Neural cell (in vitro differentiated cells): ENCODE measurements at regions not wholly inside any gene's neighbourhood (a gene's known extent, or its start where the extent isn't known, plus 50 kb on each side); places are given as distances from the start of the nearest gene placed in this dataset.

Experiments
- H2AFZ ChIP-seq: fragments of 200-600, 300-800 bp; sonication (generic), shearing (Covaris generic); 2 replicates; pipeline ENCODE4 v1.6.0; 2014; ENCODE audit warnings: low read depth, mild to moderate bottlenecking, antibody characterized with exemption, low read length, moderate library complexity
- H3F3A ChIP-seq: fragments of 200-600 bp; shearing (Covaris generic); 2 replicates; pipeline ENCODE4 v1.6.1; 2016; ENCODE audit warnings: mild to moderate bottlenecking, moderate library complexity, mixed read lengths, antibody characterized with exemption, low read length; ENCODE audit not compliant: insufficient read depth, poor library complexity, severe bottlenecking
- H3K27ac ChIP-seq: fragments of 200-600, 300-800 bp; sonication (generic), shearing (Covaris generic); 2 replicates; pipeline ENCODE4 v1.5.1; 2014; ENCODE audit warnings: mild to moderate bottlenecking, low read length, moderate library complexity
- H3K27me3 ChIP-seq: fragments of 300-800, 200-600 bp; sonication (generic), shearing (Covaris generic); 2 replicates; pipeline ENCODE4 v1.6.0; 2014; ENCODE audit warnings: mild to moderate bottlenecking, low read depth, low read length, moderate library complexity; ENCODE audit not compliant: insufficient read depth
- H3K36me3 ChIP-seq: fragments of 300-800, 200-600 bp; sonication (generic), shearing (Covaris generic); 2 replicates; pipeline ENCODE4 v1.5.1; 2014; ENCODE audit warnings: mild to moderate bottlenecking, antibody characterized with exemption, low read length, moderate library complexity; ENCODE audit not compliant: insufficient read depth
- H3K4me2 ChIP-seq: fragments of 300-800, 200-600 bp; sonication (generic), shearing (Covaris generic); 2 replicates; pipeline ENCODE4 v1.6.0; 2014; ENCODE audit warnings: mild to moderate bottlenecking, low read length
- H3K4me3 ChIP-seq: fragments of 300-800, 200-600 bp; sonication (generic), shearing (Covaris generic); 2 replicates; pipeline ENCODE4 v1.5.1; 2014; ENCODE audit warnings: mild to moderate bottlenecking, low read length, moderate library complexity
- H3K79me2 ChIP-seq: fragments of 200-600 bp; shearing (Covaris generic); replicated peaks from 2 replicates; pipeline ENCODE4 v1.6.0; 2014; ENCODE audit warnings: mild to moderate bottlenecking, low read length, moderate library complexity; ENCODE audit not compliant: insufficient read depth
- H3K9ac ChIP-seq: fragments of 300-800, 200-600 bp; sonication (generic), shearing (Covaris generic); 2 replicates; pipeline ENCODE4 v1.6.1; 2016; ENCODE audit warnings: mild to moderate bottlenecking, low read length, mixed read lengths
- H3K9me2 ChIP-seq: fragments of 200-600 bp; shearing (Covaris generic); 2 replicates; pipeline ENCODE4 v1.6.1; 2016; ENCODE audit warnings: mild to moderate bottlenecking, low read length, mixed read lengths; ENCODE audit not compliant: insufficient read depth
- H3K9me3 ChIP-seq: fragments of 200-600, 300-800 bp; sonication (generic), shearing (Covaris generic); 2 replicates; pipeline ENCODE4 v1.6.1; 2016; ENCODE audit warnings: mild to moderate bottlenecking, mixed run types, low read length, moderate library complexity, mixed read lengths
- H4K20me1 ChIP-seq: fragments of 200-600 bp; shearing (Covaris generic); 2 replicates; pipeline ENCODE4 v1.6.1; 2016; ENCODE audit warnings: mild to moderate bottlenecking, mixed run types; ENCODE audit not compliant: insufficient read depth
- EP300 ChIP-seq: fragments of 450-650 bp; conservative IDR thresholded peaks from 2 replicates; pipeline ENCODE4 v1.6.1; 2014; ENCODE audit warnings: antibody characterized with exemption, mild to moderate bottlenecking, moderate library complexity; ENCODE audit not compliant: poor library complexity, severe bottlenecking
- EZH2 ChIP-seq: fragments of 200-600, 300-800 bp; shearing (Covaris generic), sonication (generic); IDR thresholded peaks from 2 replicates; pipeline ENCODE4 v1.6.1; 2014; ENCODE audit warnings: antibody characterized with exemption, low read length, borderline replicate concordance, mild to moderate bottlenecking; ENCODE audit not compliant: insufficient read depth, poor library complexity, severe bottlenecking
- MXI1 ChIP-seq: fragments of 450-650 bp; conservative IDR thresholded peaks from 2 replicates; pipeline ENCODE4 v1.6.1; 2014; ENCODE audit warnings: antibody characterized with exemption, mild to moderate bottlenecking; ENCODE audit not compliant: poor library complexity, severe bottlenecking
- POLR2AphosphoS5 ChIP-seq: IDR thresholded peaks from 2 replicates; pipeline ENCODE4 v1.6.1; 2012
- RAD21 ChIP-seq: fragments of 450-650 bp; conservative IDR thresholded peaks from 2 replicates; pipeline ENCODE4 v1.6.1; 2014; ENCODE audit warnings: antibody characterized with exemption, mild to moderate bottlenecking, moderate library complexity
- SMC3 ChIP-seq: fragments of 450-650 bp; conservative IDR thresholded peaks from 2 replicates; pipeline ENCODE4 v1.6.1; 2014; ENCODE audit warnings: antibody characterized with exemption, mild to moderate bottlenecking, moderate library complexity; ENCODE audit not compliant: poor library complexity
- TAF1 ChIP-seq: IDR thresholded peaks from 2 replicates; pipeline ENCODE4 v1.6.1; 2012; ENCODE audit warnings: low read depth
- TF ChIP-seq, protein P1 (sequence below): fragments of 450-650 bp; IDR thresholded peaks from 2 replicates; pipeline ENCODE4 v1.5.1; 2014; ENCODE audit warnings: antibody characterized with exemption, mild to moderate bottlenecking, moderate library complexity; ENCODE audit not compliant: poor library complexity, severe bottlenecking
- TF ChIP-seq, protein P2 (sequence below): IDR thresholded peaks from 2 replicates; pipeline ENCODE4 v1.6.1; 2012; ENCODE audit warnings: borderline replicate concordance

DNA sequence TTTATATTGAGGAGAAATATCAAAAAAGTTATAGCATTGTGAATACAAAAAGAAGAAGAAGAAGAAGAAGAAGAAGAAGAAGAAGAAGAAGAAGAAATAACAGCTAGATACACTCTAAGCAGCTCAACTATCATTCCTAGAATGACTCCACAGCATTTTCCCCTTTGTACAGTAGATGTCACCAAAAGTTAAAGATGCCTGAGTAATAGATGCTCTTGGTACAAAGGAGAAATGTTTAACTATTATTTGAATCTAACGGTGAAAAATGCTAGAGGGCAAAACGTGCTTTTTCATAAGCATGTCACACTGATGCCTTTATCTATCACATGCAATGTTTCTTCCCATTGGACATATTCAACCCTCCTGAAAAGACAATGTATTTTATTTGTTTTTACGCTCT is 178.4 kb upstream of the GPRIN3 start:
- H3K79me2 ChIP-seq = no peaks in the 10 kb centered on the region
- no peaks in the 10 kb centered on the region for H3K9me3 ChIP-seq
- H2AFZ ChIP-seq = no peak overlapping the region
- no peak overlapping the region for H3K27ac ChIP-seq
- no peaks in the 10 kb centered on the region for H3F3A ChIP-seq
- no peaks in the 10 kb centered on the region for H3K9me2 ChIP-seq
- TF ChIP-seq POLR2AphosphoS5 (no peak), TAF1 (no peak), MXI1 (no peak), SMC3 (peak; percentile 84), RAD21 (peak; percentile 85), EP300 (no peak), EZH2 (no peak)
- TF ChIP-seq, protein P1, sequence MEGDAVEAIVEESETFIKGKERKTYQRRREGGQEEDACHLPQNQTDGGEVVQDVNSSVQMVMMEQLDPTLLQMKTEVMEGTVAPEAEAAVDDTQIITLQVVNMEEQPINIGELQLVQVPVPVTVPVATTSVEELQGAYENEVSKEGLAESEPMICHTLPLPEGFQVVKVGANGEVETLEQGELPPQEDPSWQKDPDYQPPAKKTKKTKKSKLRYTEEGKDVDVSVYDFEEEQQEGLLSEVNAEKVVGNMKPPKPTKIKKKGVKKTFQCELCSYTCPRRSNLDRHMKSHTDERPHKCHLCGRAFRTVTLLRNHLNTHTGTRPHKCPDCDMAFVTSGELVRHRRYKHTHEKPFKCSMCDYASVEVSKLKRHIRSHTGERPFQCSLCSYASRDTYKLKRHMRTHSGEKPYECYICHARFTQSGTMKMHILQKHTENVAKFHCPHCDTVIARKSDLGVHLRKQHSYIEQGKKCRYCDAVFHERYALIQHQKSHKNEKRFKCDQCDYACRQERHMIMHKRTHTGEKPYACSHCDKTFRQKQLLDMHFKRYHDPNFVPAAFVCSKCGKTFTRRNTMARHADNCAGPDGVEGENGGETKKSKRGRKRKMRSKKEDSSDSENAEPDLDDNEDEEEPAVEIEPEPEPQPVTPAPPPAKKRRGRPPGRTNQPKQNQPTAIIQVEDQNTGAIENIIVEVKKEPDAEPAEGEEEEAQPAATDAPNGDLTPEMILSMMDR = peak; percentile 78
- TF ChIP-seq, protein P2, sequence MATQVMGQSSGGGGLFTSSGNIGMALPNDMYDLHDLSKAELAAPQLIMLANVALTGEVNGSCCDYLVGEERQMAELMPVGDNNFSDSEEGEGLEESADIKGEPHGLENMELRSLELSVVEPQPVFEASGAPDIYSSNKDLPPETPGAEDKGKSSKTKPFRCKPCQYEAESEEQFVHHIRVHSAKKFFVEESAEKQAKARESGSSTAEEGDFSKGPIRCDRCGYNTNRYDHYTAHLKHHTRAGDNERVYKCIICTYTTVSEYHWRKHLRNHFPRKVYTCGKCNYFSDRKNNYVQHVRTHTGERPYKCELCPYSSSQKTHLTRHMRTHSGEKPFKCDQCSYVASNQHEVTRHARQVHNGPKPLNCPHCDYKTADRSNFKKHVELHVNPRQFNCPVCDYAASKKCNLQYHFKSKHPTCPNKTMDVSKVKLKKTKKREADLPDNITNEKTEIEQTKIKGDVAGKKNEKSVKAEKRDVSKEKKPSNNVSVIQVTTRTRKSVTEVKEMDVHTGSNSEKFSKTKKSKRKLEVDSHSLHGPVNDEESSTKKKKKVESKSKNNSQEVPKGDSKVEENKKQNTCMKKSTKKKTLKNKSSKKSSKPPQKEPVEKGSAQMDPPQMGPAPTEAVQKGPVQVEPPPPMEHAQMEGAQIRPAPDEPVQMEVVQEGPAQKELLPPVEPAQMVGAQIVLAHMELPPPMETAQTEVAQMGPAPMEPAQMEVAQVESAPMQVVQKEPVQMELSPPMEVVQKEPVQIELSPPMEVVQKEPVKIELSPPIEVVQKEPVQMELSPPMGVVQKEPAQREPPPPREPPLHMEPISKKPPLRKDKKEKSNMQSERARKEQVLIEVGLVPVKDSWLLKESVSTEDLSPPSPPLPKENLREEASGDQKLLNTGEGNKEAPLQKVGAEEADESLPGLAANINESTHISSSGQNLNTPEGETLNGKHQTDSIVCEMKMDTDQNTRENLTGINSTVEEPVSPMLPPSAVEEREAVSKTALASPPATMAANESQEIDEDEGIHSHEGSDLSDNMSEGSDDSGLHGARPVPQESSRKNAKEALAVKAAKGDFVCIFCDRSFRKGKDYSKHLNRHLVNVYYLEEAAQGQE = no peak
- H3K4me2 ChIP-seq = no peak overlapping the region
- H4K20me1 ChIP-seq = no peaks in the 10 kb centered on the region
- H3K27me3 ChIP-seq = no peaks in the 10 kb centered on the region
- no peaks in the 10 kb centered on the region for H3K36me3 ChIP-seq
- no peak overlapping the region for H3K4me3 ChIP-seq
- no peak overlapping the region for H3K9ac ChIP-seq

DNA sequence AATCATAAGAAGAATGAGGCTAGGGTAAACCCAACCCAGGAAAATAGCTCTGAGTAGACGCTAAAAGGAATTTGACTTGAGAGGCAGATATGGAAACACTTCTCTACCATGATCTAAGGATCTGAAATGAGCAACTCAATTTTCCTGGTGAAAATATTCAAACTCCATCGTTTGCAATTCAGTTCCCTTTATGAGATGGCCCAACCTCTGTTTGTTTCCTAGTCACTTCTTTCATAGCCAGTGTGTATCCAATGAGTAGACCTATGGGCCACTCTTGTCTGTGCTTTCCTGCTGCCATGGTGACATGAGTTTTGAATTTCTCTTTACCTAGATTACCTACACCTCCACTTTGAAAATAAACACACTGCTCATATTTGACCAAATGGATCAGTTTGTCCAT is 176.2 kb upstream of the GPRIN3 start:
- Histone ChIP-seq H3K9me3 (no peaks in the 10 kb centered on the region), H3K79me2 (no peaks in the 10 kb centered on the region), H4K20me1 (no peaks in the 10 kb centered on the region), H3K27me3 (no peaks in the 10 kb centered on the region), H3K36me3 (no peaks in the 10 kb centered on the region), H3K9ac (no peak overlapping the region), H3K9me2 (no peaks in the 10 kb centered on the region), H3F3A (no peaks in the 10 kb centered on the region), H2AFZ (no peak overlapping the region), H3K27ac (no peak overlapping the region), H3K4me3 (no peak overlapping the region), H3K4me2 (no peak overlapping the region)
- no peak for TF ChIP-seq RAD21
- TF ChIP-seq, protein P1 = no peak
- TF ChIP-seq, protein P2 = no peak
- no peak for TF ChIP-seq SMC3
